ENCODE measurements at regions not wholly inside any gene's neighbourhood (a gene's known extent, or its start where the extent isn't known, plus 50 kb on each side); places are given as distances from the start of the nearest gene placed in this dataset.
"Not testable (repeated sequence)": the region's sequence is repeated elsewhere in the genome, so short reads cannot be mapped to it uniquely, and the experiment has no call there.

DNA sequence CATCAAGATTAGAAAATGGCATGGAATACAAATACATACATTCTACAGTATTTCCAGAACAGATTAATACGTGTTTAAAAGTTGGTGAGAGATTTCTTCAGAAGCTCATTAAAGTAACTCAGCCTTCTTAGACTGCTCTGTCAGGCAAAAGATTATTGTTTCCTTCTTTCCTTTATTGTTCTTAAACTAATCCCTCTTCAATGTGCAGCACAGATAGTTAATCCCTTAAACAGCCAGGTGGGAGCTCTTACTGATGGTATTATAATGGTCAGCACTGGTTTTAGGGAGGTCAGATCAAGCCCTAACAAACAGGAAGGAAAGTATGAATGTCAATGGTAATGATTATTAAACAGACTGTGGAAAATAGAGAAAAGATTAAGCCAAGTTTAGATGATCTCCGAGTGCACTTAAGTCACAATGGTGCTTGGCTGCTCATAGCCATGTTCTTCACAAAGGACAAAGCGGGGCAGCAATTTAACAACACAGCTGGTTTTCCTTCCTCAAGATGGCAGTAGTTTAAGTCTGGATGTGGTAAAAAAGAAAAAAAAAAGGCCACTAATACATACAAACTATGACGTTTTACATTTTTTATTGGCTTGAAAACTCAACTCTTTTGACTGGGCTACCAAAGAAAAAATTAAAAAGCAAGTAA is 992.6 kb downstream of the PCDH9 start:
- Histone ChIP-seq H3K4me1 (ENCODE audit: control insufficient read depth, low read depth, low read length) (peaks cover under 1% of the 10 kb centered on the region), H3K9ac (ENCODE audit: low read length) (no peak overlapping the region), H3K4me3 (ENCODE audit: low read length) (no peak overlapping the region), H3K9me3 (ENCODE audit: control insufficient read depth, low read depth, low read length) (peaks cover 10% of the 10 kb centered on the region), H3K27ac (ENCODE audit: low read length) (no peak overlapping the region), H3K27me3 (ENCODE audit: control insufficient read depth, insufficient read depth, low read length) (no peaks in the 10 kb centered on the region), H3K36me3 (ENCODE audit: control insufficient read depth, low read depth, low read length) (no peaks in the 10 kb centered on the region)

DNA sequence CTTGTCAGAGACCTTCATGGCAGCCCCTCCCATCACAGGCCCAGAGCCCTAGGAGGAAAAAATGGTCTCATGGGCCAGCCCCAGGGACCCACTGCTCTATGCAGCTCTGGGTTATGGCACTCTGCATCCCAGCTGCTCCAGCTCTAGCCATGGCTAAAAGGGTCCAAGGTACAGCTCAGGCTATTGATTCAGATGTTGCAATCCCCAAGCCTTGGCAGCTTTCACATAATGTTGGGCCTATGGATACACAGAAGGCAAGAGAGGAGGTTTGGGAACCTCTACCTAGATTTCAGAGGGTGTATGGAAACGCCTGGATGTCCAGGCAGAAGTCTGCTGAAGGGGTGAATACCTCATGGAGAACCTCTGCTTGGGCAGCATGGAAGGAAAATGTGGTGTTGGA is 996.0 kb downstream of the PCDH9 start:
- Histone ChIP-seq H3K27me3 (ENCODE audit: control insufficient read depth, insufficient read depth, low read length) (no peaks in the 10 kb centered on the region), H3K36me3 (ENCODE audit: control insufficient read depth, low read depth, low read length) (no peaks in the 10 kb centered on the region), H3K9ac (ENCODE audit: low read length) (no peak overlapping the region), H3K9me3 (ENCODE audit: control insufficient read depth, low read depth, low read length) (peaks cover 10% of the 10 kb centered on the region), H3K4me1 (ENCODE audit: control insufficient read depth, low read depth, low read length) (peaks cover 6% of the 10 kb centered on the region), H3K4me3 (ENCODE audit: low read length) (no peak overlapping the region), H3K27ac (ENCODE audit: low read length) (no peak overlapping the region)

DNA sequence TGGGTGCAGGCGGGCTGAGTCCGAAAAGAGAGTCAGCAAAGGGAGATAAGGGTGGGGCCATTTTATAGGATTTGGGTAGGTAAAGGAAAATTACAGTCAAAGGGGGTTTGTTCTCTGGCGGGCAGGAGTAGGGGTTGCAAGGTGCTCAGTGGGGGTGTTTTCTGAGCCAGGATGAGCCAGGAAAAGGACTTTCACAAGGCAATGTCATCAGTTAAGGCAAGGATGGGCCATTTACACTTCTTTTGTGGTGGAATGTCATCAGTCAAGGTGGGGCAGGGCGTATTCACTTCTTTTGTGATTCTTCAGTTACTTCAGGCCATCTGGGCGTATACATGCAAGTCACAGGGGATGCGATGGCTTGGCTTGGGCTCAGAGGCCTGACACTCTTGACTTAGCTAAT is 998.2 kb downstream of the PCDH9 start:
- H3K27me3 ChIP-seq (ENCODE audit: control insufficient read depth, insufficient read depth, low read length); H3K9me3 ChIP-seq (ENCODE audit: control insufficient read depth, low read depth, low read length); H3K27ac ChIP-seq (ENCODE audit: low read length); H3K9ac ChIP-seq (ENCODE audit: low read length); H3K4me1 ChIP-seq (ENCODE audit: control insufficient read depth, low read depth, low read length); H3K36me3 ChIP-seq (ENCODE audit: control insufficient read depth, low read depth, low read length); H3K4me3 ChIP-seq (ENCODE audit: low read length): not testable (repeated sequence)

DNA sequence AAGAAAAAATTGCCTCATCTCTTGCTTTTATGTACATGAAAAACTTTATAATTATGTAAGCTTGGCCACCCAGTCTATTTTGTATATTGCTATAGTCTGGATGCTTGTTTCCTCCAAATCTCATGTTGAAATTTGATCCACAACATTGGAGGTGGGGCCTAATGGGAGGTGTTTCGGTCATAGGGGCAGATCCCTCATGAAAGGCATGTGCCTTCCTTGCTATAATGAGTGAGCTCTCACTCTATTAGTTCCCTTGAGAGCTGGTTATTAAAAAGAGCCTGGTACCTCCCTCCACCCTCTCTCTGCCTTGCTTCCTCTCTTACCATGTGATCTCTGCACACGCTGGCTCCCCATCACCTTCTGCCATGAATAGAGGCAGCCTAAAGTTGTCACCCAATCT is 1005.1 kb downstream of the PCDH9 start:
- no peak overlapping the region for H3K27ac ChIP-seq (ENCODE audit: low read length)

DNA sequence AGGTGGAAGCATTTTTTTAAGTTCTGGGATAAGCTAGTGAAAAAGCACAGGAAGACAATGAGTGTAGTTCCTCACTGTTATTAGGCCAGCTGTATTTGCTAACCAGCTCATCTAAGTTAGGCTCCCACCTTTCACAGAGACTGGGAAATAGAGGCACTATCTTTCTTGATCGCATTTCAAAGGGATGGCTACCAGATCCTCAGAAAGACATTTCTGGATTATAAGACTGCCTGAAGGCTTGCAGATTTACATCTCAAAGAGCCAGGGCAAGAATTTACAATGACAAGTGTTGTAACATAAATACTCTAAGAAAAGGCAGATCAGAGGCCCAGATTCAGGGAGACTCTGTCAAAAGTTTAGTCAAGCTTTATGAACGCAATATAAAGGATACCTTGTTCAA is 1005.5 kb downstream of the PCDH9 start:
- Histone ChIP-seq H3K4me3 (ENCODE audit: low read length) (no peak overlapping the region), H3K9ac (ENCODE audit: low read length) (no peak overlapping the region), H3K27me3 (ENCODE audit: control insufficient read depth, insufficient read depth, low read length) (peaks cover 74% of the 10 kb centered on the region), H3K4me1 (ENCODE audit: control insufficient read depth, low read depth, low read length) (peaks cover 28% of the 10 kb centered on the region), H3K9me3 (ENCODE audit: control insufficient read depth, low read depth, low read length) (no peaks in the 10 kb centered on the region), H3K27ac (ENCODE audit: low read length) (no peak overlapping the region), H3K36me3 (ENCODE audit: control insufficient read depth, low read depth, low read length) (no peaks in the 10 kb centered on the region)

More for the DNA sequence above, 1005.1 kb downstream of the PCDH9 start:
- H3K4me1 ChIP-seq (ENCODE audit: control insufficient read depth, low read depth, low read length), result peaks cover 28% of the 10 kb centered on the region
- no peak overlapping the region for H3K9ac ChIP-seq (ENCODE audit: low read length)
- peaks cover 70% of the 10 kb centered on the region for H3K27me3 ChIP-seq (ENCODE audit: control insufficient read depth, insufficient read depth, low read length)
- no peak overlapping the region for H3K4me3 ChIP-seq (ENCODE audit: low read length)
- H3K9me3 ChIP-seq (ENCODE audit: control insufficient read depth, low read depth, low read length), result no peaks in the 10 kb centered on the region
- no peaks in the 10 kb centered on the region for H3K36me3 ChIP-seq (ENCODE audit: control insufficient read depth, low read depth, low read length)

DNA sequence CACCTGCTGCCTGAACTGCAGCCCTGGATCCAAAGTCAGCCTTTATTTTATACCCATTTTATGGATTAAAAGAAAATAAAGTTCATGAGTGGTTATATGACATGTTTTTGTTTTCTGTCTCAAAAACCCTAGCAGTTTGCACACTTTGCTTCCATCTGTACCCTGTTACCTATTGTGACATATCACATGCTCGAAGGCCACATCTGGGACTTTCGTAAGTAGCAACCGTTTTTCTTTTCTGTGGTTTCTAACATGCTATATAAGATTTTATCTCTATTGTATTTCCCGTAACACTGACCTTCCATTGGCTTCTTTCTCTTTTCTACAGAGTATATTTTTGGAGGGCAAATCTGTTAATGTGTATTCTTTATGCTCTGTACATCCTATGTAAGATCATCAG is 1007.2 kb downstream of the PCDH9 start:
- H3K27ac ChIP-seq (ENCODE audit: low read length), result no peak overlapping the region

DNA sequence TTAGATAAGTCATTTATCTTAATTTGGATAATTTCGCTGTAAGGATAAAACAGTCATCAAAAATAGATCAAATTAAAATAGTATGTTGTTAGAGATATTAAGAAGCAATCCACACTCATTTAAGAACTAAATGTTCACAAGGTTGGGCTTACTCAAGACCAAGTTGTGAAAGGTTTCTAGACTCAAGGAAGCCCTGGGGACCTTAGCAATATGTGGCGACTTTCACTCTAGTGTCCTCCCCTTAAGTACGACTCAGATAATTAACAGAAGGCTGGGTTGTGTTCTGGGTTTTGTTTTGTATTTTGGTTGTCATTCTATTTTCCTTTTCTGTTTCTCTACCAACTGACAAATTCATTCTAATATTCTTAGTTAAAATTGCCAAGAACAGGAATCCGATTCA is 1008.0 kb downstream of the PCDH9 start:
- Histone ChIP-seq H3K9ac (ENCODE audit: low read length) (no peak overlapping the region), H3K4me3 (ENCODE audit: low read length) (no peak overlapping the region), H3K9me3 (ENCODE audit: control insufficient read depth, low read depth, low read length) (no peaks in the 10 kb centered on the region), H3K27ac (ENCODE audit: low read length) (no peak overlapping the region), H3K36me3 (ENCODE audit: control insufficient read depth, low read depth, low read length) (no peaks in the 10 kb centered on the region), H3K4me1 (ENCODE audit: control insufficient read depth, low read depth, low read length) (peaks cover 28% of the 10 kb centered on the region), H3K27me3 (ENCODE audit: control insufficient read depth, insufficient read depth, low read length) (peaks cover 81% of the 10 kb centered on the region)

More for the DNA sequence above, 1007.2 kb downstream of the PCDH9 start:
- Histone ChIP-seq H3K4me3 (ENCODE audit: low read length) (no peak overlapping the region), H3K27me3 (ENCODE audit: control insufficient read depth, insufficient read depth, low read length) (peaks cover 87% of the 10 kb centered on the region), H3K36me3 (ENCODE audit: control insufficient read depth, low read depth, low read length) (no peaks in the 10 kb centered on the region), H3K9ac (ENCODE audit: low read length) (no peak overlapping the region), H3K4me1 (ENCODE audit: control insufficient read depth, low read depth, low read length) (peaks cover 28% of the 10 kb centered on the region), H3K9me3 (ENCODE audit: control insufficient read depth, low read depth, low read length) (no peaks in the 10 kb centered on the region)

DNA sequence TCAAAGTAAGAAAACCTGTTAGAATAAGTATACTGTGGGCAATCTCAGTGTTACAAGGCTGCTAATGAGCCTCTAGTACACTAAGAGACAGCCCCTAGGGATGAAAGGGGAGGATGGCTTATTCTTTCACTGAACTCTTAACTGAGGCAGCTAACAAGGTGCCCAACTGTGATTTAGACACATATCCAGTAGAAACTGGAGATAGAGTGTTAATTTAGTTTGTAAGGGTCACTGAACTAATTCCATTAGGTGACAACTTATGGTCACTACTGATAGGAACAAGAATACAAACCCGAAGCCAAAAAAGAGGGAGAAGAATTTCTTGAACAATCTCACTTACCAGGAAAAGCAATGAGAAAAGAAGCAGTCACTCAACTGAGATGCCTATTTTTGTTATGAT is 1010.6 kb downstream of the PCDH9 start:
- H3K9me3 ChIP-seq (ENCODE audit: control insufficient read depth, low read depth, low read length), result no peaks in the 10 kb centered on the region
- no peak overlapping the region for H3K4me3 ChIP-seq (ENCODE audit: low read length)
- no peak overlapping the region for H3K27ac ChIP-seq (ENCODE audit: low read length)
- no peaks in the 10 kb centered on the region for H3K36me3 ChIP-seq (ENCODE audit: control insufficient read depth, low read depth, low read length)
- peaks cover 14% of the 10 kb centered on the region for H3K4me1 ChIP-seq (ENCODE audit: control insufficient read depth, low read depth, low read length)
- no peak overlapping the region for H3K9ac ChIP-seq (ENCODE audit: low read length)
- H3K27me3 ChIP-seq (ENCODE audit: control insufficient read depth, insufficient read depth, low read length), result peaks cover 61% of the 10 kb centered on the region

DNA sequence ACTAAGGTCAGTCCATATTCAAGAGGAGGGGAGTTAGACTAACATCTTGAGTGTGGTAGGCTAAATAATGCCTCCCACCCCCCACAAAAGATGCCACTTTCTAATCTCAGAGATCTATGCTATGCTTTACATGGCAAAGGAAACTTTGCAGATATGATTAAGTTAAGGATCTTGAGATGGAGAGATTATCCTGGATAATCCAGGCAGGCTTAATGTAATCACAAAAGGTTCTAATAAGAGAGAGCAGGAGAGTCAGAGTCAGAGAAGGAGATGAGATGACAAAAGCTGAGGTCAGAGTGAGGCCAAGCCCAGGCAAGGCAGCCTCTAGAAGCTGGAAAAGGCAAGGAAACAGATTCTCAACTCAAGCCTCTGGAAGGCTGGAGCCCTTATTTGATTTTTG is 1011.6 kb downstream of the PCDH9 start:
- H3K9me3 ChIP-seq (ENCODE audit: control insufficient read depth, low read depth, low read length), result no peaks in the 10 kb centered on the region
- H3K9ac ChIP-seq (ENCODE audit: low read length), result no peak overlapping the region
- no peak overlapping the region for H3K4me3 ChIP-seq (ENCODE audit: low read length)
- H3K4me1 ChIP-seq (ENCODE audit: control insufficient read depth, low read depth, low read length), result peaks cover 5% of the 10 kb centered on the region
- no peaks in the 10 kb centered on the region for H3K36me3 ChIP-seq (ENCODE audit: control insufficient read depth, low read depth, low read length)
- H3K27ac ChIP-seq (ENCODE audit: low read length), result no peak overlapping the region
- H3K27me3 ChIP-seq (ENCODE audit: control insufficient read depth, insufficient read depth, low read length), result peaks cover 52% of the 10 kb centered on the region

DNA sequence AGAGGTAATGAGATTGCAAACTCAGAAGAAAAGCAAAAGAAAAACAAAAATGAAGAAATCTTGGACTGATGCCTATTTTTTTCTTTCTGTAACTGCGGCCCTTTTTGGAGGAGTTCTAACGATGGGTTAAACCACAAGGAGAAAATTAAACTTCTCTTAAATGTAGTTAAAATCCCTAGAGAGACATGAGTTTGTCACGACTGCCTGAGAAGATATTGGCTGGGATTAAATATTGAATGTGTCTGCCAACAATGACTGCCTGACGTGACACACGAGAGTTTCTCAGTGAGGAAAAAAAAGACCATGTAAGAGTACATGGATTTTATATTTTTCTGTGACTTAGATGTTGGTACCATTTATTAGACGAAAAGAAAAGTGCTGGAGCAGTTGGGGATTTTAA is 1013.4 kb downstream of the PCDH9 start:
- Histone ChIP-seq H3K4me1 (ENCODE audit: control insufficient read depth, low read depth, low read length) (peaks cover 5% of the 10 kb centered on the region), H3K27ac (ENCODE audit: low read length) (no peak overlapping the region), H3K4me3 (ENCODE audit: low read length) (no peak overlapping the region), H3K36me3 (ENCODE audit: control insufficient read depth, low read depth, low read length) (no peaks in the 10 kb centered on the region), H3K9me3 (ENCODE audit: control insufficient read depth, low read depth, low read length) (no peaks in the 10 kb centered on the region), H3K27me3 (ENCODE audit: control insufficient read depth, insufficient read depth, low read length) (peaks cover 34% of the 10 kb centered on the region), H3K9ac (ENCODE audit: low read length) (no peak overlapping the region)

DNA sequence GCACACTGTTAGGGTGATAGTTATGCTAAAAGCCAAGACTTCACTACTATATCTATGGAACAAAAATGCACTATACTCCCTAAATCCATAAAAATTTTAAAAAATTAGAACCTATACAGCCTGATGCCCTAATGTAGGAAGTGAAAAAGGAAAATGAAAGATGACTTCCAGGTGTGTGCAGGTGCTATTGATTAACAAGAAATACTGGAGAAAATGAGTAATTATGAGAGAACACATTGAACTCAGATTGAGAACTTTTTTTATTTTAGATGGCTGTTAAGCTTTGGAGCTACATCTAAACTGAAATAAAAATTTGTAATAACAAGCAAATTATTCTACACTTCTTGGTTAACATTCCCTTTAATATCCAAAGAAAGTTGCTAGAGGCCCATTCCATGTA is 1015.7 kb downstream of the PCDH9 start:
- no peaks in the 10 kb centered on the region for H3K36me3 ChIP-seq (ENCODE audit: control insufficient read depth, low read depth, low read length)
- H3K9me3 ChIP-seq (ENCODE audit: control insufficient read depth, low read depth, low read length), result no peaks in the 10 kb centered on the region
- no peaks in the 10 kb centered on the region for H3K4me1 ChIP-seq (ENCODE audit: control insufficient read depth, low read depth, low read length)
- peaks cover 11% of the 10 kb centered on the region for H3K27me3 ChIP-seq (ENCODE audit: control insufficient read depth, insufficient read depth, low read length)
- no peak overlapping the region for H3K27ac ChIP-seq (ENCODE audit: low read length)
- H3K4me3 ChIP-seq (ENCODE audit: low read length), result no peak overlapping the region
- H3K9ac ChIP-seq (ENCODE audit: low read length), result no peak overlapping the region

DNA sequence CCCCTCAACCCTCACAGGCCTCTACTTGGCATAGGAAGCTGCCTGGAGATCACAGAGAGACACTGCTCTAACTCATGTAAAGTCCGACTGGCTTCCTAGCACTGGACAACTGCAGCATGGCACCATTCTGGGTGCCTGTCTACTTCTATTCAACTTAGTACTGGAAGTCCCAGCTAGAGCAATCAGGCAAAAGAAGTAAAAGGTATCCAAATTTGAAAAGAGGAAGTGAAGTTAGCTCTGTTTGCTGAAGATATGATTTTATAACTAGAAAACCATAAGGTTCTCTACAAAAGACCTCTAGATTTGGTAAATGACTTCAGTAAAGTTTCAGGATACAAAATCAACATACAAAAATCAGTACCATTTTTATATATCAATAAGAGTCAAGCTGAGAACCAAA is 1017.6 kb downstream of the PCDH9 start:
- Histone ChIP-seq H3K9me3 (ENCODE audit: control insufficient read depth, low read depth, low read length) (no peaks in the 10 kb centered on the region), H3K27me3 (ENCODE audit: control insufficient read depth, insufficient read depth, low read length) (no peaks in the 10 kb centered on the region), H3K36me3 (ENCODE audit: control insufficient read depth, low read depth, low read length) (no peaks in the 10 kb centered on the region), H3K9ac (ENCODE audit: low read length) (no peak overlapping the region), H3K27ac (ENCODE audit: low read length) (no peak overlapping the region), H3K4me1 (ENCODE audit: control insufficient read depth, low read depth, low read length) (no peaks in the 10 kb centered on the region), H3K4me3 (ENCODE audit: low read length) (no peak overlapping the region)
